Thyroid gland (tissue), 4 donors: ENCODE measurements at regions not wholly inside any gene's neighbourhood (a gene's known extent, or its start where the extent isn't known, plus 50 kb on each side); places are given as distances from the start of the nearest gene placed in this dataset.

Source experiments
- DNase-seq, 2 donors: peaks; one replicate each; pipeline ENCODE4 v3.0.0-alpha.2; 2019
- H3K27ac ChIP-seq, 3 donors: fragments of 200-600 bp; sonication (generic); 1 replicate in 2 of 3; 2 replicates in 1 of 3; pipeline ENCODE4 v1.5.1; 2016 to 2019; ENCODE audit warnings: mild to moderate bottlenecking in 1 of 3, moderate library complexity in 1 of 3
- H3K27me3 ChIP-seq: fragments of 200-600 bp; sonication (generic); one replicate; pipeline ENCODE4 v1.5.1; 2019
- H3K36me3 ChIP-seq, 2 donors: fragments of 200-600 bp; sonication (generic); one replicate each; pipeline ENCODE4 v1.5.1; 2016 to 2019
- H3K4me1 ChIP-seq, 2 donors: fragments of 200-600 bp; sonication (generic); one replicate each; pipeline ENCODE4 v1.5.1; 2017 to 2019
- H3K4me3 ChIP-seq, 3 donors: fragments of 200-600 bp; sonication (generic); replicated peaks in 1 of 3; 1 replicate in 2 of 3; 2 replicates in 1 of 3; pipeline ENCODE4 v1.5.1; 2016; ENCODE audit warnings: mild to moderate bottlenecking in 1 of 3
- H3K9me3 ChIP-seq: fragments of 200-600 bp; sonication (generic); one replicate; pipeline ENCODE4 v1.5.1; 2017
- POLR2A ChIP-seq, 2 donors: fragments of 450-650 bp; IDR thresholded peaks; one replicate each; pipeline ENCODE4 v1.6.1; 2017; ENCODE audit warnings: antibody characterized with exemption in 2 of 2, mild to moderate bottlenecking in 2 of 2, moderate library complexity in 1 of 2
- WGBS, 2 donors: methylation state at CpG; one replicate each; pipeline ENCODE4 v1.1.5; 2017; 5-methylcytosine and 5-hydroxymethylcytosine counted together
- intact Hi-C: fragments of 100-400 bp; cut with DNase I; formaldehyde crosslinking; loops from one replicate; pipeline ENCODE4 v1.15.1; 2023
- TF ChIP-seq, protein P1 (sequence below), 6 experiments: fragments of 200-600 bp in 3 of 6; fragments of 450-650 bp in 3 of 6; sonication (generic) in 3 of 6; IDR thresholded peaks; one replicate each; pipeline ENCODE4 v1.5.1; 2016 to 2019; ENCODE audit warnings: antibody characterized with exemption in 6 of 6, mild to moderate bottlenecking in 2 of 6, inconsistent platforms in 1 of 6, moderate library complexity in 1 of 6

DNA sequence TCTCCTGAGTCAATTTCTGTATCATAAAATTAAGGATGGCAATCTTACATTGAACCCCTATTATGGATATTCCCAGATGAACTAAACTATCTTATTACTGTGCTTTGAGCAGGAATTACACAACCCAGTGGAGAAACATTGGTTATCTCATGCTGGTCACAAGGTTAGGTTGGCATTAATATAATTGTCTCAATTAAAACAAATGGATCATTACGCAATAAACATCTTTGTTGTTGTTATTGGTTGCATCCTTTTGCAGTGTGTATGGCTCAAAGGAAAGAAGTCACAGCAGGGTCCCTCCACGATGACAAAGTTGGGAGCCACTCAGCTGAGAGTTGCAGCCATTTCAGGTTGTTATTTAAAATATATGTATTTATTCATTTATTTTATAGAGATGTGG, 297.0 kb upstream of the KLF4 start:
- H3K27me3 ChIP-seq, result no peaks in the 10 kb centered on the region
- no peak overlapping the region for H3K27ac ChIP-seq
- intact Hi-C loops, result no loop called here
- DNase-seq, result no peak
- H3K36me3 ChIP-seq, result no peaks in the 10 kb centered on the region
- TF ChIP-seq POLR2A (IDR thresholded peaks at IDR 0.05), result no peak
- TF ChIP-seq, protein P1, sequence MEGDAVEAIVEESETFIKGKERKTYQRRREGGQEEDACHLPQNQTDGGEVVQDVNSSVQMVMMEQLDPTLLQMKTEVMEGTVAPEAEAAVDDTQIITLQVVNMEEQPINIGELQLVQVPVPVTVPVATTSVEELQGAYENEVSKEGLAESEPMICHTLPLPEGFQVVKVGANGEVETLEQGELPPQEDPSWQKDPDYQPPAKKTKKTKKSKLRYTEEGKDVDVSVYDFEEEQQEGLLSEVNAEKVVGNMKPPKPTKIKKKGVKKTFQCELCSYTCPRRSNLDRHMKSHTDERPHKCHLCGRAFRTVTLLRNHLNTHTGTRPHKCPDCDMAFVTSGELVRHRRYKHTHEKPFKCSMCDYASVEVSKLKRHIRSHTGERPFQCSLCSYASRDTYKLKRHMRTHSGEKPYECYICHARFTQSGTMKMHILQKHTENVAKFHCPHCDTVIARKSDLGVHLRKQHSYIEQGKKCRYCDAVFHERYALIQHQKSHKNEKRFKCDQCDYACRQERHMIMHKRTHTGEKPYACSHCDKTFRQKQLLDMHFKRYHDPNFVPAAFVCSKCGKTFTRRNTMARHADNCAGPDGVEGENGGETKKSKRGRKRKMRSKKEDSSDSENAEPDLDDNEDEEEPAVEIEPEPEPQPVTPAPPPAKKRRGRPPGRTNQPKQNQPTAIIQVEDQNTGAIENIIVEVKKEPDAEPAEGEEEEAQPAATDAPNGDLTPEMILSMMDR (IDR thresholded peaks at IDR 0.05), result no peak
- no peaks in the 10 kb centered on the region for H3K9me3 ChIP-seq
- H3K4me1 ChIP-seq, result no peaks in the 10 kb centered on the region
- 89 to 93% methylated on average over 2 of the region's 2 CpGs for WGBS, 2 donors
- H3K4me3 ChIP-seq, result no peak overlapping the region

DNA sequence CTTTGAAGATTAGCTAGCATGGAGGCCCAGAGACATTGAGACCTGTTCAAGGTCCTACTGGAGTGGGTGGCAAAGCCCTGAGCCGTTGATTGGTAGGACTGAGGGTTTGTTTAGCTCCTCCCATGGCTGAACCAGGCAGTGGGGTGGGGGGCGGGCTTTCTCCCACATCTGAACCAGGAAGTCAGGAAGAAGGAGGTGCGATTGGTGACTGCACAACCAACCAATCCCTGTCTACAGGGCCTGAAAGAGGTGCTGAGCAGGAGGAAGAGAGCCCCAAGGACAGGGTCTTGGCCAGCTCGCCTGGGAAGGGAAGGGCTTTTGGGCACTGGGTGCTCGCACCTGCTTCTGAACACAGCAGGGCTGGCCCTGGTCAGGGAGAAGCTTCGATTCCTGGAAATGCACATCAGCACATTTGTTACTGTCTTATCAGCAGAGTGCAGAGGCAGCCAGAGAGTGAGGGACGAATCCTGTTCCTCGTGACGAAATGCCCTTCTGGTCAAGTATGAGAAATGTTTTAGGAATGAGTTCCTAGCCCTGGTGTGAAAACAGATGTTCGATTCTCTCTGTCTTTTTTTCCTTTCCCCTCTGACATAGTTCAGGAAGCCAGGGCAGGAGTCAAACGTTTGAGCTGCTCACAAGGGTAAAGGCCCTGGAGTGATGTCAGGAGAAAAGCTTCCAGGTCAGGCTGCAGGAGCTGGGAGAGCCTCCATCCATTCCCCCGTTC, 294.8 kb upstream of the KLF4 start:
- WGBS, 2 donors, result 59 to 66% methylated on average over 11 to 12 of the region's 12 CpGs
- Histone ChIP-seq H3K27me3 (no peaks in the 10 kb centered on the region), H3K9me3 (no peaks in the 10 kb centered on the region), H3K36me3 (no peaks in the 10 kb centered on the region), H3K4me3 (no peak overlapping the region), H3K27ac (no peak overlapping the region), H3K4me1 (no peaks in the 10 kb centered on the region)
- intact Hi-C loops, result no loop called here
- peak; percentile 10 to 12 for DNase-seq
- TF ChIP-seq POLR2A (IDR thresholded peaks at IDR 0.05), result no peak
- TF ChIP-seq, protein P1 (IDR thresholded peaks at IDR 0.05), result no peak

DNA sequence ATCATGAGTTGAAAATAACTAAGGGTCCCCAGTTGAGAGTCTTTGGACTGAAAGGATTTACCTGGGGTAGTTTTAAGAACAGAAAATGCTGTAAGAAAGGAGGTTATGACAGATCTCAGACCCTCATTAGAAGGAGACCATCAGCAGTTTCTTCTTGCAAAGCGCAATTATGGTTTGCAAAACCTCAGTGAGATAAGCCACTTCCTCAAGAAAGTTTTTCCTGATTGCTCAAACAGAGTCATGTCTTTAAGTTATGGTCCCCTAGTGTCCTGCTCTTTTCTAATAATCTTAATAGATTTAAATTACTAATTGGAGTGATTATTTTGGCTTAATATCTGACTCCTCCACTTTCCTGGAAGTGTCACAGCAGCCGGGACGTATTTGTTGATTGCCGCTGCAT, 293.2 kb upstream of the KLF4 start:
- TF ChIP-seq, protein P1 (IDR thresholded peaks at IDR 0.05), result no peak
- no peak for TF ChIP-seq POLR2A (IDR thresholded peaks at IDR 0.05)
- no peak for DNase-seq
- Histone ChIP-seq H3K9me3 (no peaks in the 10 kb centered on the region), H3K4me3 (no peak overlapping the region), H3K27me3 (no peaks in the 10 kb centered on the region), H3K36me3 (no peaks in the 10 kb centered on the region), H3K4me1 (no peaks in the 10 kb centered on the region), H3K27ac (no peak overlapping the region)
- intact Hi-C loops, result no loop called here
- 90 to 95% methylated on average over 4 of the region's 4 CpGs for WGBS, 2 donors

DNA sequence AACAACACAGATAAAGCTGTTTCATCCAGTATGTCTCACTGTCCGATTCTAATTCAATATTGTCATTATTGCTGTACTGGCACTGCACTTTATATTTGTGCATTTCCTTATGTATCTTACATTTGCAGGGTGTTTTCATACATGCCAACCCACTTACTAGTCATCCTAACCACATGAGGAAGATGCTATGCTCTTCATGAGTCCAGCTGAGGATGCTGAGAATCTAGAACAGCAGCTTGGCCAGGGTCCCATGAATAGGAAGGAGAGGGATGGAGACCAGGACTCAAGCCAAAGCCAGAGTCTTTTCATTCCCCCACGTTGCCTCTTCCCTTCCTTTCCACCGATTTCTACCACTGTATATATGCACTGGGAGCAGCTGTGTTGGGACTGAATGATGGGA, 292.8 kb upstream of the KLF4 start:
- H3K27ac ChIP-seq, result no peak overlapping the region
- 58 to 66% methylated on average over 3 of the region's 3 CpGs for WGBS, 2 donors
- H3K27me3 ChIP-seq, result no peaks in the 10 kb centered on the region
- intact Hi-C loops, result no loop called here
- no peaks in the 10 kb centered on the region for H3K4me1 ChIP-seq
- H3K9me3 ChIP-seq, result no peaks in the 10 kb centered on the region
- no peak overlapping the region for H3K4me3 ChIP-seq
- TF ChIP-seq, protein P1 (IDR thresholded peaks at IDR 0.05), result no peak
- DNase-seq, result no peak
- no peaks in the 10 kb centered on the region for H3K36me3 ChIP-seq

DNA sequence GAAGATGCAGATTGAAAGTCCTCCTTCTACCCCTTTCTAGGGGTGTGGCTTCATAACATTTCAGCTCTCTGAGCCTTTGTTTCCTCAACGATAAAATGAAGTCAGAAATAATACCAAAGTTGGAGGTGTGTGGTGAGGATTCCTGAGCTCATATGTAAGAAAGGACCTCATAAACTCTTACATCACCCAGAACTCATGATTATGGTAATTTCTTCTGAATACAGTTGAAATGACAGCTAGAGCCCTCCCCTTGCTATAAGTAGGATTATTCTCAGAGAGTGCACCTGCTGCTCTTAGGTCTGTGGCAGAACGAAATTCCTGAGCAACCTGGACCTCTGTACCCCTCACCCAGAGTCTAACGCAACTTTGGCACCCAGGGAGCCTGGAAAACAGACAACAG, 291.4 kb upstream of the KLF4 start:
- Histone ChIP-seq H3K9me3 (no peaks in the 10 kb centered on the region), H3K36me3 (no peaks in the 10 kb centered on the region), H3K27ac (no peak overlapping the region), H3K4me3 (no peak overlapping the region), H3K4me1 (no peaks in the 10 kb centered on the region), H3K27me3 (no peaks in the 10 kb centered on the region)
- intact Hi-C loops, result no loop called here
- DNase-seq, result no peak
- 55 to 57% methylated on average over 3 of the region's 3 CpGs for WGBS, 2 donors
- TF ChIP-seq, protein P1 (IDR thresholded peaks at IDR 0.05), result no peak
- TF ChIP-seq POLR2A (IDR thresholded peaks at IDR 0.05), result no peak
